ENCODE measurements at regions not wholly inside any gene's neighbourhood (a gene's known extent, or its start where the extent isn't known, plus 50 kb on each side); places are given as distances from the start of the nearest gene placed in this dataset.

GRCh38 chr1:212225416-212225815 lies 59.8 kb upstream of the PPP2R5A start:
- DNase-seq (ENCODE audit: low read depth), result no peak

- DNase-seq (ENCODE audit: low read depth), result no peak
These were observed 59.3 kb upstream of the PPP2R5A start for GRCh38 chr1:212225871-212226302.

DNA sequence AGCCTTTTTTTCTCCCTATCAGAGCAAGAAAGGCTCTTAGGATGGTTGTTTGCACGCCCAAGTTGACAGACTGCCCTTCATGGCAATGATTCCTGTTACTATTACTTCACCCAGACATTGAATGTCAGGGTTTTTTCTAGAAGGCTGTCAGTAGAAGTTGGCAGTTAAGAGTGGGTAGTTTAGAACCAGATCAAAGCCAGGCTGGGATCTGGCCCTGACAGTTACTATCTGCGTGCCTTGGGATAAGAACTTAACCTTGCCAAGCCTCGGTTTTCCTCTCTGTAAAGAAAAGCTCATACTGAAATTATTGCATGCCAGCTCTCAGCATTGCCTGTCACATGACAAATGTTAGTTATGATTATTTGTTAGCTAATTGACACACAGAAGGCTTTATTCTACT lies 58.7 kb upstream of the PPP2R5A start:
- DNase-seq (ENCODE audit: low read depth), result no peak

DNA sequence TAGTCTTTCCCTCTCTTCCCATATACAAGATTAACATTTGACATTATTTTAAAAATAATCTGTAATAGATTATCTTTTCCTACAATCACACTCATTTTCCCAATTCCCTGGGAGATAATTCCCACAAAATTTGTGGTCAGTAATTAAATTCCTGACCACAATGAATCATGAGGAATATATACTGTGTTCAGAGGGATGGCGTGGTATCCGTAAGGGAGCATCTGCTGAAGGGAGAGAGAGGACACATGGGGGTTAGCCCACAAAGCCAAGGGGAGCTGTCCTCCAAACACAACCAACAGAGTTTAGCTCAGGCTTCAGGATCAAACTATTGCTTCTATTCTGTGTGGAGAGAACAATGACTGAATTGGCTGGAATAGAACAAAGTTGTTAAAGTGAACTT lies 57.1 kb upstream of the PPP2R5A start:
- no peak for DNase-seq (ENCODE audit: low read depth)

DNA sequence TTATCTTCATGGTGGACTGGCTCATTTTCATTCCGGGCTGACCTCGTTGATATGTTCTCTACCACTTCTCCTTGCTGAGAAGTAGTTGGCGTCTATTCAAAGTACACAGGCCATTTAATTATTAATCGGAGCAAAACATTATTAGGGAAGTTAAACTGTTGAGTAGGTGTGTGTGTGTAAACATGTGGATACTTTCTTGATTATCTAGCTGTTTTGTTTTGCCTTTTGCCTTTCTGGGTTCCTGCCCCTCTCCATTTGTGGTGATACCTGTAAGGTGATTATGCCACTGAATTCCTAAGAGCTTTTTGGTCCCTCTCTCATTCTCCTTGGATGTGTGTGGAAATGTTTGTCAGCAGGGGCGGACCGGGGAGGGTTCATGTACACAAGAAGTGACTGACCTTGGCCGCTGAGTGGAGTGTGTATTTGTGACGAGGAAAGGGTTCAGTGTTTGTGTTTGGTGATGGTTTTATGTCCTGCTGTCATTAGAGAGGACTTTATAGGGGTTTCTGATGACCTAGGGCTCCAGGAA lies 56.6 kb upstream of the PPP2R5A start:
- DNase-seq (ENCODE audit: low read depth), result no peak

GRCh38 chr1:212229654-212230053 lies 55.6 kb upstream of the PPP2R5A start:
- DNase-seq (ENCODE audit: low read depth), result no peak

DNA sequence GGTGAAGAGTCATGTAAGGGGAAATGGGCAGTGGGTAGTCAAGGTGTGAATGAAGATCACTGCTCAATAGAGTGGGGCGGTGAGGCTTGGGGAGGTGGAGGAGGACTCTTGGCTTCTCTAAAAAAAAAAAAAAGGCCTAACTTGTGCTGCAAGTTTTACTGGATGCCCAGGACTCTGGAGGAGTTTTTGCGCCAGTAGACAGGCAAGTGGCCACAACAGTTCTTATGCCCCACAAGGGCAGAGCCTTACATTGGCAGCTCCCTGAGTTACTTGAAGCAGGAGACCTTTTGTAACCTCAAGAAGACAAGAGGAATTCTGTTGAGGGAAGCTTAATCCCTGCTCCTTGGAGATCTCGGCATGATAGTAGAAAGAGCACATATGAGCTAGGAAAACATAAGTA lies 54.9 kb upstream of the PPP2R5A start:
- no peak for DNase-seq (ENCODE audit: low read depth)

GRCh38 chr1:212231372-212231771 lies 53.8 kb upstream of the PPP2R5A start:
- DNase-seq (ENCODE audit: low read depth), result no peak

DNA sequence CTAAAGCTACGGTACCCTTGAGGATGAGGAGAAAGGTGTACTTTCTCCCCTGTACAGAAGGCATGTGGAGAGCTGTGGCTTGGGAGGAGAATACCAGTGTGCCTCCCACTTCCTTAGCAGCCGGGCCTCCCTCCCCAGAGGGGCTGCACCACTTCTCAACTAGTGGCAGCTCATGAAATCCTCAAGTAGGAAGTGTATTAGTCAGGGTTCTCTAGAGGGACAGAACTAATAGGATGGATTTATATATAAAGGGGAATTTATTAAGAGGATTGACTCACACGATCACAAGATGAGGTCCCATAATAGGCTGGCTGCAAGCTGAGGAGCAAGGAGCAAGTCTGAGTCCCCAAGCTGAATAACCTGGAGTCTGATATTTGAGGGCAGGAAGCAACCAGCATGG lies 53.1 kb upstream of the PPP2R5A start:
- DNase-seq (ENCODE audit: low read depth), result no peak

- DNase-seq (ENCODE audit: low read depth), result no peak
These were observed 51.9 kb upstream of the PPP2R5A start for GRCh38 chr1:212233321-212233720.

DNA sequence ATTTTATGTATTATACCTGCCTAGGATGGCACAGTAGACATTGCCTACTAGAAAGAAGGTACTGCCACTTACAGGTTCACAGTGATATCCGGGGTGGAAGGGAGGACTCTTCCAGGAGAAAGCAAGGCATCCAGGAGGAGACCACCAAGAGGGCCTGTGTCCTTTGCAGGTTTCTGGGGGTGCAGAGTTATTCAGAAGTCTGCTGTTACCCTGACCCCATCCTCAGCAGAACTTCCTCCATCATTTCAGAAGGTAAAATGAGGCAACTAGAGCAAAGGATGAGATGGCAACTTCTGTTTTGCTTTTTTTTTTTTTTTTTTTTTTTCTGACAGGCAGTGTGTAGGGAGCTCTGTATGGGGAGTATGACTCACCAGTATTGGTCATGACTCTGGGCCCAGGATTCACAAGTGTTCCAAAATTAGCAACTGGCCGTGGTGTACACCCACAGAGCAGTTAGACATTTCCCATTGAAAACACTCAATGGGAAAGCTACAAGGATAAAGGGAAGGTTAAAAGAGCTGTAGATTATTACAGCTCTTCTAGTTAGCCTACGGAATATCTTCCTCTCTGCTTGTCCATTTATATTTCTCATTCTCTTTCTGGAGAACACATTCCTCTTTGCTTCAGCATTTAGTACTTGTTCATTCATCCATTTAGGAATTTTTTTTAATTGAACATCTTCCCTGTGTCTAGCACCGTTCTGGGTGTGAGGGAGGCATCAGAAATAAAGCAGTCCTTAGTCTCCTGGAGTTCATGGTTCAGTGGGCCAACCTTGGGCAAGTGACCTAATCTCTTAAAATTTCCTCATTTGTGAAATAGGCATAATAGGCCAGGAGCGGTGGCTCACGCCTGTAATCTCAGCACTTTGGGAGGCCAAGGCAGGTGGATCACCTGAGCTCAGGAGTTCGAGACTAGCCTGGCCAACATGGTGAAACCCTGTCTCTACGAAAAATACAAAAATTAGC lies 50.5 kb upstream of the PPP2R5A start:
- peak; percentile 64 for DNase-seq (ENCODE audit: low read depth)
